Sigmoid colon (tissue), 6 donors: ENCODE measurements at regions not wholly inside any gene's neighbourhood (a gene's known extent, or its start where the extent isn't known, plus 50 kb on each side); places are given as distances from the start of the nearest gene placed in this dataset.

Source experiments
- DNase-seq: peaks from one replicate; pipeline ENCODE4 v3.0.0-alpha.2; 2019
- H3K27ac ChIP-seq, 4 donors: fragments of 200-600 bp; sonication (generic); one replicate each; pipeline ENCODE4 v1.5.1; 2016 to 2019; ENCODE audit warnings: mild to moderate bottlenecking in 1 of 4
- H3K27me3 ChIP-seq, 3 donors: fragments of 200-600 bp; sonication (generic); one replicate each; pipeline ENCODE4 v1.5.1; 2019; ENCODE audit warnings: mild to moderate bottlenecking in 1 of 3
- H3K36me3 ChIP-seq, 4 donors: fragments of 200-600 bp; sonication (generic); one replicate each; pipeline ENCODE4 v1.5.1; 2016 to 2019
- H3K4me1 ChIP-seq, 4 donors: fragments of 200-600 bp; sonication (generic); one replicate each; pipeline ENCODE4 v1.5.1; 2017 to 2019
- H3K4me3 ChIP-seq, 4 donors: fragments of 200-600 bp; sonication (generic); one replicate each; pipeline ENCODE4 v1.5.1; 2017 to 2019; ENCODE audit warnings: mild to moderate bottlenecking in 2 of 4, moderate library complexity in 1 of 4
- H3K9me3 ChIP-seq, 4 donors: fragments of 200-600 bp in 3 of 4; sonication (generic) in 3 of 4; one replicate each; pipeline versions ENCODE4 v1.5.1 to v1.6.1; 2013 to 2019
- CTCF ChIP-seq, 4 experiments: fragments of 450-650 bp in 3 of 4; fragments of 200-600 bp in 1 of 4; IDR thresholded peaks; one replicate each; pipeline ENCODE4 v1.5.1; 2016 to 2019; ENCODE audit warnings: antibody characterized with exemption in 4 of 4, mild to moderate bottlenecking in 3 of 4, moderate library complexity in 2 of 4
- EP300 ChIP-seq, 4 donors: sonication (generic); formaldehyde crosslinking; IDR thresholded peaks; one replicate each; pipeline ENCODE4 v1.6.1; 2017; ENCODE audit warnings: antibody characterized with exemption in 4 of 4
- POLR2A ChIP-seq, 2 donors: fragments of 450-650 bp; IDR thresholded peaks; one replicate each; pipeline ENCODE4 v1.6.1; 2016; ENCODE audit warnings: antibody characterized with exemption in 2 of 2, mild to moderate bottlenecking in 2 of 2, moderate library complexity in 2 of 2
- POLR2AphosphoS5 ChIP-seq, 4 donors: sonication (generic); formaldehyde crosslinking; IDR thresholded peaks; one replicate each; pipeline ENCODE4 v1.6.1; 2017; ENCODE audit warnings: antibody characterized with exemption in 4 of 4
- WGBS, 2 donors: extraction: QIAGEN DNeasy Blood & Tissue Kit; methylation state at CpG; one replicate each; pipeline ENCODE4 v1.1.7; 2013; 5-methylcytosine and 5-hydroxymethylcytosine counted together
- intact Hi-C: fragments of 100-400 bp; cut with DNase I; formaldehyde crosslinking; loops from one replicate; pipeline ENCODE4 v1.15.1; 2023
- donor health status: healthy with polysubstance abuse.
- donor health status: healthy.

DNA sequence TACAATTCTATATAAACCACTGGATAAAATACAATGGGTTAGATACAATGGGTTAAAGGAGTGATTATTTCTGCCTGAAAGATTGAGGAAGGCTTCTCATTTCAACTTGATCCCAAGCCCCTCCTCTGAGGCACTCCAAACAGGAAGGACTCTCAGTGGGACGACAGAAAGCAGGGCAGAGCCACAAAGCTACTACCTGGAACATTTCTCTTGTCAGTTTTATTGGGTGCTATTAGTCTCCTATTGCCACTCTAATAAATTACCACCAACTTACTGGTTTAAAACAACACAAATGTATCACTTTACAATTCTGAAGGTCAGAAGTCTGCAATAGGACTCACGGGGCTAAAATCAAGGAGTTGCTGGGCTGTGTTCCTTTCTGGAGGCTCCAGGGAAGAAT, 146.7 kb downstream of the MREG start:
- TF ChIP-seq POLR2A (IDR thresholded peaks at IDR 0.05) (no peak), POLR2AphosphoS5 (IDR thresholded peaks at IDR 0.05) (peak; percentile 43 to 73 (median 60)), CTCF (IDR thresholded peaks at IDR 0.05) (no peak)
- no peaks in the 10 kb centered on the region for H3K36me3 ChIP-seq
- no peak for DNase-seq
- no peaks in the 10 kb centered on the region for H3K27me3 ChIP-seq
- no peaks in the 10 kb centered on the region for H3K9me3 ChIP-seq
- no peak overlapping the region for H3K4me3 ChIP-seq
- H3K4me1 ChIP-seq, result peaks cover 0 to 39% (median 26%) of the 10 kb centered on the region in 4 donors
- WGBS, 2 donors, result 68 to 69% methylated on average over 2 of the region's 2 CpGs
- intact Hi-C loops, result no loop called here
- peak overlapping the region in 3 of 4 donors; percentile 14 to 50 (median 33) for H3K27ac ChIP-seq

DNA sequence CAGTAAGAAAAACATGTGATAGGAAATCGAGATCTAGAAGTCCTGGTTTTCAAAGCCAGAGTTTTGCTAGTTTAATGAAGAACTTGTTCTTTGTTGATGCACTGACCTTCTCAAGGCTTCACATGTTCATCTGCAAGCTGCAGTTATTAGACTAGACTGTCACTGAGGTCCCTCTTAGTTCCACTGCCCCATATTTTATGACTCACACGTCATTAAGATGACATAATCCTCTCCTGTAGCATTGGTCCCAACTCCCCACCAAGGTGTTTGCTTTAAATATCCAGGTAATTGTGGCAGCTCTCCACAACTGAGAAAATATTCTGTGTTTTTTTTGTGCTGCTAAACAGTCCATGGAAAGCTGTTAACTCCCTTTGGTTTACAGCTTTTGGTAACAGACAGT, 149.7 kb downstream of the MREG start:
- Histone ChIP-seq H3K36me3 (no peaks in the 10 kb centered on the region), H3K27me3 (no peaks in the 10 kb centered on the region), H3K9me3 (no peaks in the 10 kb centered on the region), H3K27ac (no peak overlapping the region), H3K4me3 (no peak overlapping the region), H3K4me1 (peaks cover 0 to 36% (median 26%) of the 10 kb centered on the region in 4 donors)
- no peak for DNase-seq
- TF ChIP-seq EP300 (IDR thresholded peaks at IDR 0.05) (no peak), CTCF (IDR thresholded peaks at IDR 0.05) (no peak), POLR2A (IDR thresholded peaks at IDR 0.05) (no peak), POLR2AphosphoS5 (IDR thresholded peaks at IDR 0.05) (no peak)
- intact Hi-C loops, result no loop called here
- WGBS, 2 donors, result 45 to 68% methylated on average over 2 of the region's 2 CpGs

- no peak overlapping the region for H3K4me3 ChIP-seq
- no peak for DNase-seq
- H3K9me3 ChIP-seq, result no peaks in the 10 kb centered on the region
- H3K4me1 ChIP-seq, result peaks cover 0 to 24% (median 17%) of the 10 kb centered on the region in 4 donors
- intact Hi-C loops, result no loop called here
- no peak overlapping the region for H3K27ac ChIP-seq
- H3K27me3 ChIP-seq, result no peaks in the 10 kb centered on the region
- no peaks in the 10 kb centered on the region for H3K36me3 ChIP-seq
- 43 to 81% methylated on average over 3 of the region's 3 CpGs for WGBS, 2 donors
- TF ChIP-seq POLR2AphosphoS5 (IDR thresholded peaks at IDR 0.05), result no peak
- TF ChIP-seq POLR2A (IDR thresholded peaks at IDR 0.05), result no peak
- no peak for TF ChIP-seq EP300 (IDR thresholded peaks at IDR 0.05)
- TF ChIP-seq CTCF (IDR thresholded peaks at IDR 0.05), result no peak
Observed at GRCh38 chr2:215862351-215862771, 151.0 kb downstream of the MREG start.

- DNase-seq, result no peak
- Histone ChIP-seq H3K4me1 (peaks cover 0 to 19% (median 13%) of the 10 kb centered on the region in 4 donors), H3K36me3 (no peaks in the 10 kb centered on the region), H3K27me3 (no peaks in the 10 kb centered on the region), H3K9me3 (no peaks in the 10 kb centered on the region), H3K27ac (no peak overlapping the region), H3K4me3 (no peak overlapping the region)
- WGBS, 2 donors, result 60 to 72% methylated on average over 5 of the region's 5 CpGs
- intact Hi-C loops, result no loop called here
- no peak for TF ChIP-seq POLR2AphosphoS5 (IDR thresholded peaks at IDR 0.05)
- TF ChIP-seq EP300 (IDR thresholded peaks at IDR 0.05), result no peak
- no peak for TF ChIP-seq POLR2A (IDR thresholded peaks at IDR 0.05)
- TF ChIP-seq CTCF (IDR thresholded peaks at IDR 0.05), result no peak
Observed at GRCh38 chr2:215861607-215862350, 151.6 kb downstream of the MREG start.
